GM12892 (cell line): ENCODE measurements at regions not wholly inside any gene's neighbourhood (a gene's known extent, or its start where the extent isn't known, plus 50 kb on each side); places are given as distances from the start of the nearest gene placed in this dataset.

Experiments
- POLR2A ChIP-seq: IDR thresholded peaks from 2 replicates; pipeline ENCODE4 v1.6.1; 2011; ENCODE audit warnings: low read depth, low read length, control low read depth
- POLR2AphosphoS5 ChIP-seq: IDR thresholded peaks from 2 replicates; pipeline ENCODE4 v1.6.1; 2011; ENCODE audit warnings: low read depth, low read length, control low read depth

DNA sequence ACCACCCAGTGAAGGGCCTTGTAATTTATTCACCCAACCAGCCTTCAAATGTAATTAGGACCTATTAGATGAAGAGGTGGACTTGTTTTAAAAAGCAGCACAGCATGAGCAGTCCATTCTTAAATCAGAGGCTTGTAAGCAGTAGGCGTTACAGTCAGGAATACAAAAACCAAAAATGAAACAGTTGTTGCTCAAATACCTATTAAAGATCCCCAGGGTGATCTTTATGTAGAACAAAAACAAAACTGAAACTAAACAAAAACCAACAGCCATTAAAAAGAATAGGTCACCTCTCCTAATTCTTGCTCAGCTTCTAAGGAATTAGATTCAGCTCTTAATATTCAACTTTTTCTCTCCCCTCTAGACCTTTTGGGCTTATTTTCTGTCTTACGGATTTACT is 104.9 kb upstream of the ST8SIA2 start:
- TF ChIP-seq POLR2AphosphoS5 (no peak), POLR2A (no peak)
